NCI-H128 (cell line): ENCODE measurements at regions not wholly inside any gene's neighbourhood (a gene's known extent, or its start where the extent isn't known, plus 50 kb on each side); places are given as distances from the start of the nearest gene placed in this dataset.
"Not testable (repeated sequence)": the region's sequence is repeated elsewhere in the genome, so short reads cannot be mapped to it uniquely, and the experiment has no call there.

ENCODE experiments used
- DNase-seq: peaks from one replicate; lab custom pipeline; 2025; ENCODE audit not compliant: unreplicated experiment; lab: John Stamatoyannopoulos, UW

DNA sequence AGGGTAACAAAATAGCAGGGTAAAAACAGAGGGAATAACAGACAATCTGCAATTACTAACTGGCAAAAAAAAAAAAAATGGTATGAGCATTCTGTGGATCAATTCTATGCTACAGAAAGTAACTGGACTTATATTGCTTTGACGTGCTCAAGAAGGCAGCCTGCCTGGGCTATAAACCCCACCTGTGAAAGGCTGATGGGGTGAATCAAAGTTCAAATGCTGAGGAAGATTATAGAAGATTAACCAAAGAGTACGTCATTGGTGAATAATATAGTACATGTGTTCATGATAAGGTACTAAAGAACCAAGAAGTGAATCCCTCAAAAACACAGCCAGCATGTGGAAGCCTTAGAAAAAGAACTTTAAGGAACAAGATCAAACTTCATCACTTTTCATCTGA, 441.9 kb upstream of the PTCHD4 start:
- DNase-seq, result no peak

DNA sequence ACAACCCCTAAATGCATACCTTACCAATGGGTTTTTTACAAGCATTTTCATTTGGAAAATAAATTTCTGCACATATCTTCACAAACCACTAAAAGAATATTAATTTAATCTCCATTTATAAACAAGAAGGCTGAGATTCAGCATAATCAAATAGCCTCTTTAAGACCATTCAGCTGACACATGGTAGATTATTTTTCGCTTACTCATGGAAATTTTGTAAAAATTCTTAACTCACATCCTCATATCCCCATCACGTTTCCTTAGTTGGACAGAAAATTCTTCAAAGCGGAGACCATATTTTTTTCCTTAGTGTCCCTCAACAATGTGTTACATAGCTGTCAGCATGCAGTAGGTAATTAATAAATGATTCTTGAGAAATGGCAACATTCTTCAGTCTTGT, 439.6 kb upstream of the PTCHD4 start:
- no peak for DNase-seq

DNA sequence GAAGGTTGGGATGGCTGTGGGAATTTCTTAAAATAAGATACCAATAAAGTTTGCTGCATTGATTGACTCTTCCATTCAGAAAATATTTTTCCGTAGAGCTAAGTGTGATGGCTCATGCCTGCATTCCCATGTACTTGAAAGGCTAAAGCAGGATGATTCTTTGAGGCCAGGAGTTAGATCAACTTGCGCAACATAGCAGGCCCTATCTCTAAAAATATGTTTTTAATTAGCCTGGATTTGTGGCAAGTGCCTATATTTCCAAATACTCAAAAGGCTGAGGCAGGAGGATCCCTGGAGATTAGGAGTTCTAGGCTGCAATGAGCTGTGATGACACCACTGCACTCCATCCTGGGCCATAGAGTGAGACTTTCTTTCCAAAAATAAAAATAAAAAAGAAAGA, 431.2 kb upstream of the PTCHD4 start:
- no peak for DNase-seq

DNA sequence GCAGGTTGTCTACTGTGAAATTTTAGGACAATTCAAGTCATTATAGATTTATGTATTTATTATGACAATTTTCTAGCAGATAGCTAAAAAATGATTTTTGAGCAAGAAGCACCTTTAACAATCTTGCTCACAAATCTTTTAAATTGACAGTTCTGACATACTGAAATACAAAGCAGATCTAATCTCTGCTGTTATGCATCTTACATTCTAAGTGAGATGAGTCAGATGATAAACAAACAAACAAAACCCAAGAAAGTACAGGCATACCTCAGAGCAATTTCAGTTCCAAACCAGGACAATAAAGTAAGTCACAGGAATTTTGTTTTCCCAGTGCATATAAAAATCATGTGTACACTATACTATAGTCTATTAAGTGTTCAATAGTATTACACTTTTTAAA, 430.7 kb upstream of the PTCHD4 start:
- no peak for DNase-seq

DNA sequence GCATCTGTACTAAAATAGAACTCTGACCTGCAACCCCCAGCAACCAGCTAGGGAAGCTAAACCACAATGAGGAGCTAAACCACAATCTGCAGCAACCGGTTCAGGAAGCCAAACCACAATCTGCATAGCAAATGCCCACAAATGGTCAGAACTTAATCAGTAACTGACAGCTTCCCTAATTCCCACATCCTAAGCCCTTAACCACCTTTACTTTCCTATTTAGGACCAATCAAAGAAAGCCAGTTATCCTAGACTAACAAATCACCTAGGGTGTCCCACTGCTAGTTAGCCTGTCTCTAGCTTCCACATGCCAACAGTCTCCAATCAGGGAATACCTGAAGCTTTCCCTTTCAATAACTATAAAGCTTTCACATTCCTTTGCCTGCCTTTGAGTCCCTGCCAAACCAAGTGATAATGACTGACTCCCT, 424.6 kb upstream of the PTCHD4 start:
- DNase-seq, result no peak

DNA sequence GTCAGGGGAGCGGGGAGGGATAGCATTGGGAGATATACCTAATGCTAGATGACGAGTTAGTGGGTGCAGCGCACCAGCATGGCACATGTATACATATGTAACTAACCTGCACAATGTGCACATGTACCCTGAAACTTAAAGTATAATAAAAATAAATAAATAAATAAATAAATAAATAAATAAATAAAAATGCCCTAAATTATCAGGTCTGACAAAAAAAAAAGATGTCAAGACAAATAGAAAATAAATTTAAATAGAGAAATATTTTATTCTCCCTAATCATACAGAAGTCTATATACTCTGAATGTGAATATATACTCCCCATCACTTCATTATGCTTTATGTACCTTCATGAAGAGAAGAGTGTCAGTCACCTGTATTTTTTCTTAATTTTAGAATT, 420.0 kb upstream of the PTCHD4 start:
- not testable (repeated sequence) for DNase-seq

DNA sequence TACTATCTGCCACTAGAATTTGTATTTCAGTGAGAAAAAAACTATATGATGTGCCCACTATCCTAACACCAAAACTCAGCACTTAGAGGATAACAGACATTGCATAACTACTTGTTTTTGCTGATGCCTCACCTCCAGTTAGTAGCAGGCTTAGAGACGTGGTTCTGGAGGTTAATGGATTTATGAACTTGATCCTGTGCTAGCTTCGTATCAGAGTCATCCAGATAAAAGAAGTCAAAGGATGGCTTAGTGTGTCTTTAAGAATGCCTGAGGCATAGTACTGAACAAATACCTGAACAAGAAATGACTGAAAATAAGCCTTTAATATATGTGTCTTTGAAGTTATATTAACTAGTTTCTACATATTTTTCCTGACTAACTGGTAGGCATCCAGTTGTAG, 414.9 kb upstream of the PTCHD4 start:
- DNase-seq, result no peak

DNA sequence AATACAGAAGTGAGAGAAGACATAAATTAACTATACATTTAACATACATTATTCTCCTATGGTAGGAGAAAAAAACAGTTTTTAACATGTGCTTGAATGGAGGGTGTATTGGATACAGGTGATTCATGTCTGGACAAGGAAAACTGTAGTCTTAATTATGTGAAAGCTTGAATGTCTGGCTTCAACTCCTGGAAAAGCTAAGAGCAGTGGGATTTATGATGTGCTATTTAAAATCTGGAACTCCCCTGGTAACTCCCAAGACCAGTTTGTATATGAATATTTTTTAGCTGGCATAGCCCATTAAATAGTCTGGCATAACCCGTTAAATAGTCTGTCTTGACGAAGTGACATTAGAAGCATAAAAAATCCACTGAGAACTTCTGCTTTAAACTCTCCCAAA, 410.0 kb upstream of the PTCHD4 start:
- DNase-seq, result no peak

DNA sequence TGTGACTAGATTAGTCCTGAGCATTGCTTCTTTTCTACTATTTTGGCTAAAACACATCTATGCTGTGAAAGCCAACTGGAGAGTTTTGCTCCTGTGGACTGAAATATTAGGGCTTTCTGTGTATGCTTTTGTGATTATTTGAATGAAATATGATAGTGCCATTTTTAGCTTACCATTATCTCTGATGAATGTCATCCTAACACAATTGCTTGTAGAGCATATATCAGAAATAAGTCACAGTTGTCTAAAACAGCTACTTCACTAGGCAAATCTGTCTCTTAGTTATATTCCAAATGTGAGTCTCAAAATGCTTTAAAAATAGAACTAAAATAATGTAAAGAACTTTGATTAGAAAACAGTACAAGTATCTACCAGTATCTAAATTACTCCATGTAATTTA, 401.4 kb upstream of the PTCHD4 start:
- no peak for DNase-seq

DNA sequence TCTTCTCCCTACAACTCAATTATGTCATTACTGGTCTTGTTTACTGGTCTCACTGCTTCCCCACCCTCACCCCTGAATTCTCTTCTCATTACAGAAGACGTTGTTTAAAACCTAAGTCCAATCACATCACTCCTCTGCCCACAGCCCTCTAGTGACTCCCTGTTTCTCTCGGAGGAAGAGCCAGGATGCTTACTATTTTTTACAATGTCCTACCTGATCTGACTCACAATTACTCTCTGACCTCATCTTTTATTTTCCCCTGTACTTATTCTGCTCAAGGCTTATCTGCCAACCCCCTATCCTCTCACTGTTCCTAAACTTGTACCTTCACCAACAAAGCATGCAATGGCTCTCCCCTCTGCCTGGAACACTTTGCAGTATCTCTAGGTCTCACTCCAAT, 400.4 kb upstream of the PTCHD4 start:
- DNase-seq, result no peak

DNA sequence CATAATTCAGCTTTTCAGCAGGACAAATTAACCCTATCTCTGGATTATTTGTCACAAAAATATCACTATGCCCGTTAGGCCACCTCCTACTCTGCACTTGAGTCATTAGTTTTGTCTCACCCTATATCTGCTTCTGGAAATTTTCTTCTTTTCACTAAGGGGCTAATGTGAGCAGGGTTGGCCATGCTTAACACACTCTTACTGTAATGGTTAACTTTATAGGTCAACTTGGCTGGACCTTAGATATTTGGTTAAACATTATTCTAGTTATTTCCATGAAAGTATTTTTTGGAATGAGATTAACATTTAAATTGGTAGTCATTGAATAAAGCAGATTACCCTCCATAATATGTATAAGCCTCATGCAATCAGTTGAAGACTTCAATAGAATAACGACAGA, 394.6 kb upstream of the PTCHD4 start:
- DNase-seq, result no peak

DNA sequence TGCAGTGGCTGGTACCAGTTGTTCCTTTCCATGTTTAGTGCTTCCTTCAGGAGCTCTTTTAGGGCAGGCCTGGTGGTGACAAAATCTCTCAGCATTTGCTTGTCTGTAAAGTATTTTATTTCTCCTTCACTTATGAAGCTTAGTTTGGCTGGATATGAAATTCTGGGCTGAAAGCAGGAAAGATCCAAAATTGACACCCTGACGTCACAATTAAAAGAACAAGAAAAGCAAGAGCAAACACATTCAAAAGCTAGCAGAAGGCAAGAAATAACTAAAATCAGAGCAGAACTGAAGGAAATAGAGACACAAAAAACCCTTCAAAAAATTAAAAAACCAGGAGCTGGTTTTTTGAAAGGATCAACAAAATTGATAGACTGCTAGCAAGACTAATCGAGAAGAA, 382.4 kb upstream of the PTCHD4 start:
- DNase-seq, result not testable (repeated sequence)

DNA sequence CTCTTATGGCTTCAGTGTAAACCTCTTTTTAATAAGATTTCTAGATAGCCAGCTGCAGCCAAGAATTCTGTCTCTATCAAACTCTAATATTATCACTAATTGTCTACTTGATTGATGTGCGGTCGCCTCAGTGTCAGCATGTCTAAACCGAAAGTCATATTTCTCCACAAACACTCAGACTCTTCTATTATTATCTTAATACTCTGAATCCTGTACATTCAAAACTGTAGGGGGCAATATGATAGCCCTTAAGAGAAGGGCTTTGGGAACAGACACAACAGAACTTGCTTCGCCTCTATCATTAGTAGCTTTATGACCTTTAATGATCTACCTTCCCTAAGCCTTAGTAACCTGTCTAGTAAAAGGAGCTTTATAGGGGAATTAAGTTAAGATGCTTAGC, 379.7 kb upstream of the PTCHD4 start:
- DNase-seq, result no peak

DNA sequence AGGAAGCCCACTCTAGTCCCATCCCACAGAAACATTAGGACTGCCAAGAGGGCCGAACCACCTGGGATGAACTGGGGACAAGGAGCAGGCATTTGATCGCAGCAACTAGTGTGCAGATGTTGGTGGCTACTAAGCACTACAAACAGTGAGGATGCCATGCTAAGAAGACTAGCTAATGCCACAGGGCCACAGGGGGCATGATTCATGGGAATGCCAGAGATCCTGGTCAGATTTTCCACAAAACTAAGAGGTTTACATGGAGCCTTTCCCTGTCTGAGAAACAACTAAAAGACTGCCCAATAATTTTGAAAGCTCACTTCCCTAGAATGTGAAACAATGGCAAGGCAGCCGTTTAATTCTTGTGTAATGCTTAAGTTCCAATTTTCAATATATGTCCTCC, 375.9 kb upstream of the PTCHD4 start:
- DNase-seq, result no peak

DNA sequence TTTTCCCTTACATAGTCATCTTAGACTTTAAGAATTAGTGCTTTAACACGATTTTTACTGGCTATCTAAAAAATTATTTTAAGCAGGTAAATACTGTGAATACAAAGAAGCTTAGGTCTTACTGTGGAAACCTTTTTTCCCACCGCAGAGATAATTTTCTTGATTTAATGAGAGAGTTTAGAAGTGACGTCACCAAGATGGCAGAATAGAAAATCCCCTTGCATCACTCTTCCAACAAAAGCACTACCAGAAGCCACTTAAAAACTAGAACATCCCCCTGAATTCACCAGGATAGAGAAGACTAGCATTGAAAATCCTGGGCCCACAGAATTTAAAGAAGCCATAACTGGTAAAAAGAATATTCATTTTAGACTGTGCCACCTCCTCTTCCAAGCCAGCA, 375.4 kb upstream of the PTCHD4 start:
- no peak for DNase-seq

DNA sequence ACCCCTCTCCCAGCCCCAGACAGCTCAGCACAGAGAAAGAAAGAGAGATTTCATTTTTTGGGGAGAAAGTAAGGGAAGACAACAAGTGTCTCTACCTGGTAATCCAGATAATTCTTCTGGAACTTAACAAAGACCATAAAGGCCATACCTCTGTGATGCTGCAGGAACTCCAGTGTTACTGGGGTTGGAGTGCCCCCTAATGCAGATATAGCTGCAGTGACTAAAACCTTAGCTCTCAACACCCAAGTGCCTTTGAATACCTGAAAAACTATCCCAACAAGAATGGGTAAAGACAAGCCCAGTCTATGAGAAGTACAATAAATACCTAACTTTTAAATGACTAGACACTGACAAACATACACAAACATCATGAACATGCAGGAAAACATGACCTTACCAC, 365.3 kb upstream of the PTCHD4 start:
- no peak for DNase-seq

DNA sequence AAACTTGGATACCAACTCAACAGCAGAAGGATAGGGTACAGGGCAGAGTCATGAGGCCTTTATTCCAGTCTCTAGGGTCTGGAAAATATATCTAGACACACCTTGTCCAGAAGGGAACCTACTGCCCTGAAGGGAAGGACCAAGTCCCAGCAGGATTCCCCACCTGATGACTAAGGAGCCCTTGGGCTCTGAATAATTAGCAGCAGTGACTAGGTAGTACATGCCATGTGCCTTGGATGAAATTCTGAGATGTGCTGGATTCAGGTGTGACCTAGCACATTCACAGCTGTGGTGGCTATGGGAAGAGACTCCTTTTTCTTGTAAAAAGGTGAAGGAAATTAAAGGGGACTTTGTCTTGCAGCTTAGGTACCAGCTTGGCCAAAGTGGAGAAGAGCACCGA, 364.3 kb upstream of the PTCHD4 start:
- no peak for DNase-seq

DNA sequence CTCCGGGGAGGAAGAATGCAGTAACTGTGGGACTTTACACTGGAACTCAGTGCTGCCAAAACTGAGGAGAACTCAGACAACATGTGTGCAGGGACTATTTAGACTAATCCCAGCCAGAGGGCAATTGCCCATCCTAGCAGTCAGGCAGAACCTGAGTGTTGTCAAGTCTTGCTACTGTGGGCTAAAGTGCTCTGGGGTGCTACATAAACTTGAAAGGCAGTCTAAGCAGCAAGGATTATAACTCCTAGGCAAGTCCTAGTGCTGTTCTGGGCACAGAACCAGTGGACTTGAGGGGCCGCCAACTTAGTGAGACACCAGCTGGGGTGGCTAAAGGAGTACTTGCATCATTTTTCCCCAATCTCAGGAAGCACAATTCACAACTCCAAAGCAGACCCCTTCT, 363.8 kb upstream of the PTCHD4 start:
- DNase-seq, result no peak

DNA sequence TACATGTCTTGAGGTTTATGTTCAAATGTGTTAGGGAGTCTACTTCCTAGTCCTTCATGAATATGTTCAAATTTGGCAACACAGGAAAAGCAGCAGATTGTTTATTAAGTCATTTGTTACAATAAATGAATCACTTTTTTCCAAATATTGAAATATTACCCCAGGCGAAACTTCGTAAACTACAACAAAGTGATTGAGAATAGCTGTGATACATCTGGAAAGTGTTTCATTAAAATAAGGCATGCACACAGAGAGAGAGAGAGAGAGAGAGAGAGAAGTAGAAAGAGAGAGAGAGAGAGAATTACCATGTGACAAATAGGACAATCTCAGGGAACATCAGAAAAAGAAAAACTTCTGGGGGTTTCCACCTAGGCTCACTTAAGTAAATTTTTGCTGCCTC, 363.1 kb upstream of the PTCHD4 start:
- DNase-seq, result no peak

DNA sequence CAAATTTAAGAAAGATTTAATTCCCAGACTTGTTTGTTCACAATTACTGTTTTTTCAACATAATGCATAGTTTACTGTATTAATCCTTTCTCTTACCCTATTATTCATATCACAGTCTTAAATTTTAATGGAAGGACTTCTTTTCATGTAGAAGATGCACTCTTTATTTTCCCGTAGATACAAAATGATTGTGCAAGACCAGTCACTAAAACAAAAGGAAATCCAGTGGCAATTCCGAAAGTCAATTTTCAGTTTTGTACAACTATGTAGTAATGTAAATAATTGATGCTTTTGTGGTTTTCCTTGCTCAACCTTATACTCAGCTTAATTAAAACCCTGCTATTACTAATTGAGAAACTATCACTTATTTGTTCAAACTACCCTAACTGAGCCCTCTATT, 361.5 kb upstream of the PTCHD4 start:
- no peak for DNase-seq

DNA sequence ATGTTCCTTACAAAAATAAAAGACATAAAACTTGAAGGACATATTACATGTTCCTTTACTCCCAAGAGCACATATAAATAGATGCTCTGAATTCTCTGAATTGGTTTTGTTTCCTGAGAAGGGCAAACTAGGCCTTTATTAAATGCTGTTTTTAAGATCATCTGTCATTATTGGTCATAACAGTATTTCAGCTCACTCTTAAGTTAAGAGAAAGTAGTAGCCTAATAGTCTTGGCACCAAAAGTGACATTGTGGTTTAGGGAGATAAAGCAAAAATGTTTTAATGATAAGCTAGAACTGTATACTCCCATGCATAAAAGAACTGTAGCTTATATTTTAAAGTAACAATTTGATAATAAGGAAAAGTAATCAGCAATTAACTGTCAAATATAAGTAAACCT, 361.1 kb upstream of the PTCHD4 start:
- DNase-seq, result no peak

DNA sequence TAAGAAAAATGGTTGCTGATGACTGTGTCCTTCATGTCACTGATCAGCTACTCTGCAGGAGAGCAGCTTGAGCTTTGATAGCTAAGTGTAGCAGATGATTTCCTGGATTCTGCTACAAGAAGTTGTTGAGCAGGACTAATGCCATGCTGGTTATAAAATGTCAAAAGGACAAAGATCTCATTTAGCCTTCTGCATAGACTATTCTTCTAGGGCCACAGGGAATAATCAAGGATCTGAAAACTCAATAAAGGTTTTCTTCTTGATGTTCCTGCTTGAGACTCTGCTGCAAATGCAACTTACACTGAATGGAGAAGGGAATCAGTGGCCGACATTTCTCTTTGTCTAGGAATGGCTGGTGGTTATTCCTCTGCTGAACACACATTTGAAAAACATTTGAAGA, 360.3 kb upstream of the PTCHD4 start:
- DNase-seq, result no peak

DNA sequence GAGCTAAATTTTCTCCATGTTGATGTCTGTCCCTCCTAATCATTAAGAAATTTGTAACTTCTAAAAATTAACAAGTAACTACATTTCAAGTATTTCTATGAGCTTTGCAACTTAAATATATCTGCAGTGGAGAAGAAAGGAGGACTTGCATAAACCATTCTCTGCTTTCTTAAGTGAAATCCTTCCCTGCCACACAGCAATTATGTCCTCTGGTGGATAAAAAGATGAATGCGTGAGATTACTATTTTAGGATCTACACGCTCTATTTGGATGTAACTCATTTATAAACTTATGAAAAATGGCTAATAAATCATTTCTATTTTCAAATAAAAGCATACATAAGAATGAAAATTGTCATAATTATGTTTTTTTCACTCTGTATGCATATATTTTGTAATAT, 338.0 kb upstream of the PTCHD4 start:
- no peak for DNase-seq

DNA sequence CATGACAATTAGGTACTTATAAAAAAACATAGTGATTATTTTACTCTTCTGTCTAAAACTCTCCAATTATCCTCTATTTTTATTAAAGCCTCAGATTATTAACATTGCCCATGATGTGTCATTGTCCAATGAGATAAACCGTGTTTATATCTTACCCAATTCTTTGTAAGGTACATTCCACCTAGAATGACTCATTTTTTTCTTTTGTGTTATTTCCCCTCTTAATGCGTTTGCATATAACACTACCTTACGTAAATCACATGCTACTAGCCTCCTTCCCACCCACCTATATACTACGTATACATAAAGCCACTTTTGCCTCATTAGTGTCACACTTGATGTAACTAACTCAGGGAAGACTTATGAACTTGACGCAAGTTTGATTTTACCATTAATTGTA, 336.3 kb upstream of the PTCHD4 start:
- DNase-seq, result no peak
